IMR-90 (cell line): ENCODE measurements at regions not wholly inside any gene's neighbourhood (a gene's known extent, or its start where the extent isn't known, plus 50 kb on each side); places are given as distances from the start of the nearest gene placed in this dataset.

Source experiments
- ATAC-seq: fragments of 200-7000 bp; cut with Tn5 transposase; 2 replicates; pipeline ENCODE4 v1.9.1; 2020; ENCODE audit warnings: low read depth, mild to moderate bottlenecking, moderate library complexity
- BruUV-seq: library from RNA; stranded (reverse); fragments of 400-500 nt; replicated peaks from 2 replicates; lab custom pipeline; 2021; lab: Mats Ljungman, UMichigan
- CTCF ChIA-PET: fragments of 300-600 bp; formaldehyde crosslinking; extraction: SDS; loops from one replicate; lab custom pipeline; 2021; ENCODE audit warnings: antibody characterized with exemption; lab: Yijun Ruan, JAX
- POLR2A ChIA-PET: fragments of 300-600 bp; sonication (Branson Sonifier 250); formaldehyde crosslinking; loops from one replicate; lab custom pipeline; 2022; ENCODE audit warnings: antibody characterized with exemption; ENCODE audit not compliant: unreplicated experiment; lab: Charles Lee
- DNase-seq: peaks from one replicate; pipeline ENCODE4 v3.0.0; 2013
- H2AFZ ChIP-seq: replicated peaks from 2 replicates; pipeline ENCODE3; 2013; ENCODE audit warnings: low read length, mild to moderate bottlenecking; ENCODE audit not compliant: poor library complexity
- H2AK5ac ChIP-seq: 2 replicates; pipeline ENCODE4 v1.6.1; 2013; ENCODE audit warnings: low read depth, low read length, inconsistent platforms
- H2AK9ac ChIP-seq: replicated peaks from 2 replicates; pipeline ENCODE3; 2013; ENCODE audit warnings: mild to moderate bottlenecking, low read depth, low read length, moderate library complexity; ENCODE audit not compliant: poor library complexity
- H2BK120ac ChIP-seq: 2 replicates; pipeline ENCODE4 v1.6.1; 2013; ENCODE audit warnings: low read depth, low read length, inconsistent platforms
- H2BK15ac ChIP-seq: 3 replicates; pipeline ENCODE4 v1.6.1; 2013; ENCODE audit warnings: low read depth, low read length, inconsistent platforms
- H2BK20ac ChIP-seq: 2 replicates; pipeline ENCODE4 v1.6.1; 2013; ENCODE audit warnings: low read depth, mild to moderate bottlenecking, inconsistent platforms, low read length, moderate library complexity
- H2BK5ac ChIP-seq: 2 replicates; pipeline ENCODE4 v1.6.1; 2013; ENCODE audit warnings: mild to moderate bottlenecking, low read depth, low read length, inconsistent platforms; ENCODE audit not compliant: poor library complexity, severe bottlenecking
- H3K14ac ChIP-seq: replicated peaks from 2 replicates; pipeline ENCODE4 v1.6.1; 2013; ENCODE audit warnings: low read depth, low read length, inconsistent platforms
- H3K18ac ChIP-seq: 2 replicates; pipeline ENCODE4 v1.6.1; 2013; ENCODE audit warnings: low read depth, low read length, control low read depth
- H3K23ac ChIP-seq: 2 replicates; pipeline ENCODE4 v1.6.1; 2013; ENCODE audit warnings: low read depth, low read length, inconsistent platforms
- H3K27ac ChIP-seq: 2 replicates; pipeline ENCODE4 v1.5.1; 2013; ENCODE audit warnings: mild to moderate bottlenecking, control low read depth, low read length; ENCODE audit not compliant: insufficient read depth
- H3K27me3 ChIP-seq: 2 replicates; pipeline ENCODE4 v1.6.1; 2013; ENCODE audit warnings: low read length; ENCODE audit not compliant: control insufficient read depth, insufficient read depth
- H3K36me3 ChIP-seq: 2 replicates; pipeline ENCODE4 v1.6.1; 2013; ENCODE audit warnings: low read length, mixed read lengths; ENCODE audit not compliant: control insufficient read depth, insufficient read depth
- H3K4ac ChIP-seq: 2 replicates; pipeline ENCODE4 v1.6.1; 2013; ENCODE audit warnings: low read depth, low read length, inconsistent platforms
- H3K4me1 ChIP-seq: 2 replicates; pipeline ENCODE4 v1.6.1; 2013; ENCODE audit warnings: low read length, mixed read lengths; ENCODE audit not compliant: control insufficient read depth, insufficient read depth
- H3K4me2 ChIP-seq: 2 replicates; pipeline ENCODE4 v1.6.1; 2013; ENCODE audit warnings: low read depth, mild to moderate bottlenecking, control low read depth, low read length, moderate library complexity
- H3K4me3 ChIP-seq: 2 replicates; pipeline ENCODE4 v1.5.1; 2013; ENCODE audit warnings: low read depth, mild to moderate bottlenecking, control low read depth, low read length, moderate library complexity; ENCODE audit not compliant: insufficient read depth
- H3K56ac ChIP-seq: 2 replicates; pipeline ENCODE4 v1.6.1; 2013; ENCODE audit warnings: low read length, inconsistent platforms; ENCODE audit not compliant: insufficient read depth; ENCODE audit errors: extremely low read depth
- H3K79me1 ChIP-seq, 2 experiments: 2 replicates each; pipeline ENCODE4 v1.6.1; 2013; ENCODE audit warnings: low read length in 2 of 2, inconsistent platforms in 1 of 2, low read depth in 1 of 2
- H3K9ac ChIP-seq: 2 replicates; pipeline ENCODE4 v1.6.1; 2013; ENCODE audit warnings: low read depth, low read length, control low read depth
- H3K9me1 ChIP-seq: 2 replicates; pipeline ENCODE4 v1.6.1; 2013; ENCODE audit warnings: low read length, inconsistent platforms; ENCODE audit not compliant: insufficient read depth
- H3K9me3 ChIP-seq: 2 replicates; pipeline ENCODE4 v1.6.1; 2013; ENCODE audit warnings: low read length; ENCODE audit not compliant: control insufficient read depth, insufficient read depth
- H4K20me1 ChIP-seq: 2 replicates; pipeline ENCODE4 v1.6.1; 2013; ENCODE audit warnings: low read length, inconsistent platforms; ENCODE audit not compliant: insufficient read depth
- H4K5ac ChIP-seq: 2 replicates; pipeline ENCODE4 v1.6.1; 2013; ENCODE audit warnings: mild to moderate bottlenecking, low read depth, low read length, control low read depth
- H4K8ac ChIP-seq, 2 experiments: 2 replicates each; pipeline ENCODE4 v1.6.1; 2013; ENCODE audit warnings: low read depth in 2 of 2, low read length in 2 of 2, control low read depth in 1 of 2, inconsistent platforms in 1 of 2
- H4K91ac ChIP-seq: 2 replicates; pipeline ENCODE4 v1.6.1; 2013; ENCODE audit warnings: low read depth, low read length, inconsistent platforms; ENCODE audit not compliant: insufficient read depth
- BHLHE40 ChIP-seq: fragments of 150-350 bp; IDR thresholded peaks from 2 replicates; pipeline ENCODE4 v1.6.1; 2016; ENCODE audit warnings: mild to moderate bottlenecking, low read depth, low read length
- CEBPB ChIP-seq: IDR thresholded peaks from 2 replicates; pipeline ENCODE4 v1.6.1; 2012; ENCODE audit warnings: low read depth, low read length, improper control_type of control experiment
- CHD1 ChIP-seq: IDR thresholded peaks from 2 replicates; pipeline ENCODE4 v1.6.1; 2012; ENCODE audit warnings: low read depth, low read length, improper control_type of control experiment
- ELK1 ChIP-seq: fragments of 150-350 bp; IDR thresholded peaks from 2 replicates; pipeline ENCODE4 v1.6.1; 2016; ENCODE audit warnings: low read depth, mild to moderate bottlenecking, low read length, moderate library complexity, borderline replicate concordance
- WGBS, 2 experiments: methylation state at CpG; one replicate each; pipeline versions ENCODE4 v1.1.5 to v1.1.7; 2013; ENCODE audit warnings: missing lambda C conversion rate in 2 of 2; ENCODE audit not compliant: insufficient read length in 1 of 2; ENCODE audit errors: extremely low coverage in 2 of 2; 5-methylcytosine and 5-hydroxymethylcytosine counted together
- dilution Hi-C: fragments of 300-500 bp; cut with HindIII; formaldehyde crosslinking; loops from one replicate; pipeline ENCODE4 v1.14.3; 2018; ENCODE audit warnings: low sequenced_read_pairs; ENCODE audit not compliant: unreplicated experiment
- in situ Hi-C: fragments of 300-500 bp; cut with MboI; formaldehyde crosslinking; loops from 3 replicates; pipeline ENCODE4 v1.14.3; 2019; ENCODE audit warnings: low sequenced_read_pairs, inconsistent platforms, mixed read lengths
- intact Hi-C: fragments of 100-400 bp; cut with micrococcal nuclease; formaldehyde crosslinking; loops from 2 replicates; pipeline ENCODE4 v1.10.0; 2022

GRCh38 chr7:106476751-106477150, 184.2 kb downstream of the CCDC71L start:
- no peak for TF ChIP-seq ELK1
- TF ChIP-seq CHD1 = no peak
- TF ChIP-seq BHLHE40 = no peak
- no peak for TF ChIP-seq CEBPB
- H3K9ac ChIP-seq = no peak overlapping the region
- H2AK9ac ChIP-seq = no peak overlapping the region
- no peak overlapping the region for H3K56ac ChIP-seq
- H2BK5ac ChIP-seq = no peak overlapping the region
- intact Hi-C loops = no loop called here
- H3K4me3 ChIP-seq = no peak overlapping the region
- no peaks in the 10 kb centered on the region for H3K9me1 ChIP-seq
- H3K79me1 ChIP-seq = no peaks in the 10 kb centered on the region
- H2AFZ ChIP-seq = no peak overlapping the region
- H3K14ac ChIP-seq = no peak overlapping the region
- CTCF ChIA-PET = no interaction called here
- no CpG with 5 or more reads among the region's 2 CpGs for WGBS, 2 experiments
- H3K36me3 ChIP-seq = no peaks in the 10 kb centered on the region
- H2BK120ac ChIP-seq = no peak overlapping the region
- no peak overlapping the region for H3K4me2 ChIP-seq
- POLR2A ChIA-PET = no interaction called here
- H2BK20ac ChIP-seq = no peak overlapping the region
- H4K91ac ChIP-seq = no peak overlapping the region
- BruUV-seq = no TSS peak
- no peaks in the 10 kb centered on the region for H3K27me3 ChIP-seq
- no peak overlapping the region for H3K18ac ChIP-seq
- H3K23ac ChIP-seq = no peak overlapping the region
- no peak overlapping the region for H2BK15ac ChIP-seq
- no peak overlapping the region for H2AK5ac ChIP-seq
- H4K8ac ChIP-seq = no peak overlapping the region
- dilution Hi-C loops = no loop called here
- in situ Hi-C loops = no loop called here
- ATAC-seq (no peak), DNase-seq (no peak)
- H3K4me1 ChIP-seq = 0 out of 2 replicates have a peak, but pooled peaks cover 2% of the 10 kb centered on the region
- H3K4ac ChIP-seq = no peak overlapping the region
- no peaks in the 10 kb centered on the region for H3K9me3 ChIP-seq
- H4K20me1 ChIP-seq = no peaks in the 10 kb centered on the region
- no peak overlapping the region for H3K27ac ChIP-seq
- no peak overlapping the region for H4K5ac ChIP-seq
